SK-N-SH (cell line): ENCODE measurements at regions not wholly inside any gene's neighbourhood (a gene's known extent, or its start where the extent isn't known, plus 50 kb on each side); places are given as distances from the start of the nearest gene placed in this dataset.

Experiments used
- CTCF ChIA-PET: fragments of 300-600, 350-600 bp; formaldehyde crosslinking; extraction: SDS; loops from one replicate; lab custom pipeline; 2021; lab: Yijun Ruan, JAX
- POLR2A ChIA-PET: fragments of 350-600 bp; sonication (Branson Sonifier 250); formaldehyde crosslinking; extraction: SDS; loops from one replicate; lab custom pipeline; 2020; ENCODE audit warnings: antibody characterized with exemption, inconsistent platforms; lab: Yijun Ruan, JAX
- DNase-seq: peaks from one replicate; pipeline ENCODE4 v3.0.0; 2012
- H2AFZ ChIP-seq: fragments of 200-600 bp; sonication (generic); 2 replicates; pipeline ENCODE4 v1.8.1; 2016; ENCODE audit warnings: antibody characterized with exemption, mild to moderate bottlenecking, low read depth
- H3F3A ChIP-seq: fragments of 200-600 bp; sonication (generic); replicated peaks from 2 replicates; pipeline ENCODE3; 2016; ENCODE audit warnings: antibody characterized with exemption, mild to moderate bottlenecking; ENCODE audit not compliant: insufficient read depth
- H3K27ac ChIP-seq, 2 experiments: fragments of 200-500 bp in 1 of 2; fragments of 200-600 bp in 1 of 2; sonication (Bioruptor generic) in 1 of 2; sonication (generic), shearing (Covaris generic) in 1 of 2; 2 replicates each; pipeline versions ENCODE4 v1.5.1 to v1.6.1; 2014 to 2016; ENCODE audit warnings: low read depth in 2 of 2, inconsistent platforms in 1 of 2, low read length in 1 of 2, mild to moderate bottlenecking in 1 of 2, mixed read lengths in 1 of 2
- H3K27me3 ChIP-seq: fragments of 200-600 bp; sonication (generic), shearing (Covaris generic); 2 replicates; pipeline ENCODE4 v1.6.1; 2016; ENCODE audit warnings: mixed run types; ENCODE audit not compliant: insufficient read depth
- H3K36me3 ChIP-seq, 2 experiments: fragments of 200-500 bp in 1 of 2; fragments of 200-600 bp in 1 of 2; sonication (Bioruptor generic) in 1 of 2; sonication (generic) in 1 of 2; replicated peaks in 1 of 2; 2 replicates each; pipeline versions ENCODE3 to v1.5.1; 2014 to 2016; ENCODE audit warnings: low read length in 1 of 2, mild to moderate bottlenecking in 1 of 2; ENCODE audit not compliant: insufficient read depth in 2 of 2, control insufficient read depth in 1 of 2
- H3K4me1 ChIP-seq, 2 experiments: fragments of 200-500 bp in 1 of 2; fragments of 200-600 bp in 1 of 2; sonication (Bioruptor generic) in 1 of 2; sonication (generic), shearing (Covaris generic) in 1 of 2; 2 replicates each; pipeline versions ENCODE4 v1.5.1 to v1.6.1; 2014 to 2016; ENCODE audit warnings: low read depth in 1 of 2, low read length in 1 of 2, mixed run types in 1 of 2; ENCODE audit not compliant: insufficient read depth in 2 of 2, control insufficient read depth in 1 of 2
- H3K4me2 ChIP-seq: fragments of 200-600 bp; sonication (generic), shearing (Covaris generic); 2 replicates; pipeline ENCODE4 v1.6.1; 2017; ENCODE audit warnings: mixed run types
- H3K4me3 ChIP-seq, 2 experiments: fragments of 200-500 bp in 1 of 2; fragments of 200-600 bp in 1 of 2; sonication (Bioruptor generic) in 1 of 2; sonication (generic), shearing (Covaris generic) in 1 of 2; 2 replicates each; pipeline versions ENCODE4 v1.5.1 to v1.8.1; 2014 to 2016; ENCODE audit warnings: low read depth in 2 of 2, inconsistent platforms in 1 of 2, low read length in 1 of 2, mild to moderate bottlenecking in 1 of 2, mixed read lengths in 1 of 2, moderate library complexity in 1 of 2
- H3K79me2 ChIP-seq: fragments of 200-600 bp; sonication (generic); 2 replicates; pipeline ENCODE4 v1.8.1; 2017; ENCODE audit warnings: mild to moderate bottlenecking; ENCODE audit not compliant: insufficient read depth
- H3K9ac ChIP-seq: fragments of 200-600 bp; sonication (generic); 2 replicates; pipeline ENCODE4 v1.6.1; 2017; ENCODE audit warnings: mixed run types
- H3K9me2 ChIP-seq: fragments of 200-600 bp; sonication (generic); 2 replicates; pipeline ENCODE4 v1.6.1; 2017; ENCODE audit warnings: mixed run types
- H3K9me3 ChIP-seq: fragments of 200-600 bp; sonication (generic); 2 replicates; pipeline ENCODE4 v1.6.1; 2017; ENCODE audit warnings: mixed run types, mild to moderate bottlenecking, moderate library complexity
- H4K20me1 ChIP-seq: fragments of 200-600 bp; sonication (generic); 2 replicates; pipeline ENCODE4 v1.6.1; 2017; ENCODE audit warnings: mild to moderate bottlenecking, mixed run types; ENCODE audit not compliant: insufficient read depth
- CHD2 ChIP-seq: fragments of 150-350 bp; IDR thresholded peaks from 2 replicates; pipeline ENCODE4 v1.6.1; 2018; ENCODE audit warnings: low read length; ENCODE audit not compliant: partially characterized antibody
- CTCF ChIP-seq: fragments of 200-600 bp; sonication (generic); IDR thresholded peaks from 2 replicates; pipeline ENCODE4 v1.6.1; 2017; ENCODE audit warnings: antibody characterized with exemption, mild to moderate bottlenecking, moderate library complexity
- ELF1 ChIP-seq: IDR thresholded peaks from 2 replicates; pipeline ENCODE4 v1.4.0; 2012
- EP300 ChIP-seq, 2 experiments: IDR thresholded peaks; 2 replicates each; pipeline versions ENCODE4 v1.4.0 to v1.6.1; 2012; ENCODE audit warnings: borderline replicate concordance in 1 of 2, low read depth in 1 of 2, low read length in 1 of 2
- EZH2phosphoT487 ChIP-seq: fragments of 200-600 bp; sonication (generic); IDR thresholded peaks from 2 replicates; pipeline ENCODE4 v1.6.1; 2017; ENCODE audit warnings: low read depth, mixed run types, mild to moderate bottlenecking, antibody characterized with exemption, moderate library complexity, borderline replicate concordance
- FOSL2 ChIP-seq: IDR thresholded peaks from 2 replicates; pipeline ENCODE4 v1.4.0; 2012; ENCODE audit warnings: low read depth, mild to moderate bottlenecking, moderate library complexity, borderline replicate concordance
- FOXJ3 ChIP-seq: sonication (generic); formaldehyde crosslinking; IDR thresholded peaks from 2 replicates; pipeline ENCODE4 v1.5.1; 2020; ENCODE audit warnings: mild to moderate bottlenecking, missing genetic modification reagents
- FOXM1 ChIP-seq: IDR thresholded peaks from 2 replicates; pipeline ENCODE4 v1.4.0; 2012; ENCODE audit warnings: low read depth, mild to moderate bottlenecking
- GABPA ChIP-seq: IDR thresholded peaks from 2 replicates; pipeline ENCODE4 v1.4.0; 2012; ENCODE audit warnings: low read depth, mild to moderate bottlenecking
- JUND ChIP-seq: IDR thresholded peaks from 2 replicates; pipeline ENCODE4 v1.4.0; 2012
- MAX ChIP-seq: IDR thresholded peaks from 2 replicates; pipeline ENCODE4 v1.4.0; 2012; ENCODE audit warnings: low read depth
- MEF2A ChIP-seq: IDR thresholded peaks from 2 replicates; pipeline ENCODE4 v1.4.0; 2012; ENCODE audit warnings: low read depth, borderline replicate concordance
- NFIC ChIP-seq: IDR thresholded peaks from 2 replicates; pipeline ENCODE4 v1.4.0; 2012; ENCODE audit warnings: borderline replicate concordance
- NRF1 ChIP-seq: IDR thresholded peaks from 2 replicates; pipeline ENCODE4 v1.6.1; 2012; ENCODE audit warnings: low read depth, mild to moderate bottlenecking, low read length
- POLR2AphosphoS5 ChIP-seq: IDR thresholded peaks from 2 replicates; pipeline ENCODE4 v1.6.1; 2012; ENCODE audit warnings: low read depth, low read length
- RAD21 ChIP-seq: IDR thresholded peaks from 2 replicates; pipeline ENCODE4 v1.6.1; 2012; ENCODE audit warnings: mild to moderate bottlenecking, low read length
- RCOR1 ChIP-seq: fragments of 150-350 bp; IDR thresholded peaks from 2 replicates; pipeline ENCODE4 v1.6.1; 2017; ENCODE audit warnings: antibody characterized with exemption, low read length
- RXRA ChIP-seq: IDR thresholded peaks from 2 replicates; pipeline ENCODE4 v1.4.0; 2012; ENCODE audit warnings: low read depth, mild to moderate bottlenecking, borderline replicate concordance
- SIN3A ChIP-seq: IDR thresholded peaks from 2 replicates; pipeline ENCODE4 v1.6.1; 2012; ENCODE audit warnings: low read depth, mild to moderate bottlenecking, low read length, moderate library complexity, borderline replicate concordance
- TCF12 ChIP-seq: IDR thresholded peaks from 2 replicates; pipeline ENCODE4 v1.4.0; 2012
- TEAD4 ChIP-seq: IDR thresholded peaks from 2 replicates; pipeline ENCODE4 v1.4.0; 2012; ENCODE audit warnings: mild to moderate bottlenecking, borderline replicate concordance; ENCODE audit not compliant: insufficient read depth
- USF1 ChIP-seq: IDR thresholded peaks from 2 replicates; pipeline ENCODE4 v1.4.0; 2012; ENCODE audit warnings: low read depth, borderline replicate concordance
- USF2 ChIP-seq: fragments of 150-350 bp; IDR thresholded peaks from 2 replicates; pipeline ENCODE4 v1.6.1; 2017; ENCODE audit warnings: antibody characterized with exemption, low read length, low read depth, borderline replicate concordance
- WGBS: methylation state at CpG from one replicate; pipeline ENCODE4 v1.1.6; 2017; ENCODE audit warnings: low lambda C conversion rate; 5-methylcytosine and 5-hydroxymethylcytosine counted together
- TF ChIP-seq, protein P1 (sequence below): IDR thresholded peaks from 2 replicates; pipeline ENCODE4 v1.4.0; 2012; ENCODE audit warnings: low read depth, borderline replicate concordance

- H3K36me3 ChIP-seq, result no peaks in the 10 kb centered on the region
- no peaks in the 10 kb centered on the region for H3K79me2 ChIP-seq
- CTCF ChIA-PET, result interaction anchor here (1.2 kb wide), 1 partner anchor 293 kb away, joined by 4 read pairs; no protein-coding TSS in a partner anchor
- H3K4me1 ChIP-seq, result no peaks in the 10 kb centered on the region
- POLR2A ChIA-PET, result no interaction called here
- DNase-seq, result no peak
- 70% methylated on average over 1 of the region's 1 CpG for WGBS
- no peaks in the 10 kb centered on the region for H3K9me2 ChIP-seq
- H3F3A ChIP-seq, result no peaks in the 10 kb centered on the region
- H3K9me3 ChIP-seq, result no peaks in the 10 kb centered on the region
- no peak overlapping the region for H3K27ac ChIP-seq
- H3K9ac ChIP-seq, result no peak overlapping the region
- no peaks in the 10 kb centered on the region for H4K20me1 ChIP-seq
- H3K4me2 ChIP-seq, result no peak overlapping the region
- no peaks in the 10 kb centered on the region for H3K27me3 ChIP-seq
- TF ChIP-seq EZH2phosphoT487 (no peak), TEAD4 (no peak), FOXJ3 (no peak), RCOR1 (no peak), SIN3A (no peak), TCF12 (no peak), RAD21 (no peak), ELF1 (no peak), JUND (no peak), FOXM1 (no peak), USF2 (no peak), USF1 (no peak)
- H3K4me3 ChIP-seq, result no peak overlapping the region
- no peak overlapping the region for H2AFZ ChIP-seq
These were observed 413.0 kb downstream of the GXYLT1 start for GRCh38 chr12:41731691-41732090.

DNA sequence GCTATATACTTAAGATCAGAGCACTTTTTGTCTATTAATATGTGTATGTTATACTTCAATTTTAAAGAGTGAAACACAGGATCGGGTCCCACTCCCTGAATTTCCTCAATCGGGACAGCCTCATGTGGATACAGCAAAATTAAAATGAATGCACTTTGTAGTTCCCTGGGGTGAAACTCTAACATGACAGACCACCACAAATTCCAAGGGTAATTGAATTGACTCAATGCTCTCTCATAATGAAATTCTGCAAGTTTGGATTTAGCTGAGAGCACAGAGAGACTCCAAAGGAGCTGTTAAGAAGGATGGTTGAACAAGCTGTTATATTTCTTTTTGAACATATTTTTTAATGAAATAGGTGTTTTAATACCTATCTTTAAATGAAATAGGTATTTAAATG is 413.6 kb downstream of the GXYLT1 start:
- POLR2A ChIA-PET, result no interaction called here
- no peaks in the 10 kb centered on the region for H3F3A ChIP-seq
- no peaks in the 10 kb centered on the region for H3K9me2 ChIP-seq
- WGBS, result 20% methylated on average over 2 of the region's 2 CpGs
- no peak overlapping the region for H3K27ac ChIP-seq
- H3K79me2 ChIP-seq, result no peaks in the 10 kb centered on the region
- no peaks in the 10 kb centered on the region for H3K36me3 ChIP-seq
- CTCF ChIA-PET, result interaction anchor here (1.0 to 1.4 kb wide), 3 partner anchors 17 to 293 kb away, joined by 3 to 5 read pairs (median 4); no protein-coding TSS in a partner anchor
- no peaks in the 10 kb centered on the region for H4K20me1 ChIP-seq
- no peak overlapping the region for H3K4me3 ChIP-seq
- TF ChIP-seq EP300 (IDR thresholded peaks at IDR 0.05; ENCODE audit: borderline replicate concordance in 1 of 2, low read depth in 1 of 2, low read length in 1 of 2) (no peak), NFIC (no peak), FOSL2 (no peak), NRF1 (no peak), MEF2A (no peak), CHD2 (no peak), RXRA (no peak), GABPA (no peak), POLR2AphosphoS5 (no peak), EZH2phosphoT487 (no peak), JUND (no peak), CTCF (no peak), MAX (no peak)
- TF ChIP-seq, protein P1, sequence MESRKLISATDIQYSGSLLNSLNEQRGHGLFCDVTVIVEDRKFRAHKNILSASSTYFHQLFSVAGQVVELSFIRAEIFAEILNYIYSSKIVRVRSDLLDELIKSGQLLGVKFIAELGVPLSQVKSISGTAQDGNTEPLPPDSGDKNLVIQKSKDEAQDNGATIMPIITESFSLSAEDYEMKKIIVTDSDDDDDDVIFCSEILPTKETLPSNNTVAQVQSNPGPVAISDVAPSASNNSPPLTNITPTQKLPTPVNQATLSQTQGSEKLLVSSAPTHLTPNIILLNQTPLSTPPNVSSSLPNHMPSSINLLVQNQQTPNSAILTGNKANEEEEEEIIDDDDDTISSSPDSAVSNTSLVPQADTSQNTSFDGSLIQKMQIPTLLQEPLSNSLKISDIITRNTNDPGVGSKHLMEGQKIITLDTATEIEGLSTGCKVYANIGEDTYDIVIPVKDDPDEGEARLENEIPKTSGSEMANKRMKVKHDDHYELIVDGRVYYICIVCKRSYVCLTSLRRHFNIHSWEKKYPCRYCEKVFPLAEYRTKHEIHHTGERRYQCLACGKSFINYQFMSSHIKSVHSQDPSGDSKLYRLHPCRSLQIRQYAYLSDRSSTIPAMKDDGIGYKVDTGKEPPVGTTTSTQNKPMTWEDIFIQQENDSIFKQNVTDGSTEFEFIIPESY, result no peak
- H2AFZ ChIP-seq, result no peak overlapping the region
- no peak overlapping the region for H3K4me2 ChIP-seq
- H3K9ac ChIP-seq, result no peak overlapping the region
- no peaks in the 10 kb centered on the region for H3K9me3 ChIP-seq
- H3K4me1 ChIP-seq, result no peaks in the 10 kb centered on the region
- DNase-seq, result no peak
- H3K27me3 ChIP-seq, result no peaks in the 10 kb centered on the region
